PFSK-1 (cell line): ENCODE measurements at regions not wholly inside any gene's neighbourhood (a gene's known extent, or its start where the extent isn't known, plus 50 kb on each side); places are given as distances from the start of the nearest gene placed in this dataset.

ENCODE experiments used
- POLR2AphosphoS5 ChIP-seq: IDR thresholded peaks from 2 replicates; pipeline ENCODE4 v1.6.1; 2012; ENCODE audit warnings: low read depth, mild to moderate bottlenecking, control low read depth, low read length, moderate library complexity
- REST ChIP-seq, 2 experiments: IDR thresholded peaks; 2 replicates each; pipeline versions ENCODE4 v1.6.1 to v1.8.0; 2011 to 2012; ENCODE audit warnings: low read depth in 2 of 2, low read length in 2 of 2, control low read depth in 1 of 2, inconsistent platforms in 1 of 2, mild to moderate bottlenecking in 1 of 2, moderate library complexity in 1 of 2; ENCODE audit not compliant: insufficient read depth in 1 of 2
- SIN3A ChIP-seq: IDR thresholded peaks from 2 replicates; pipeline ENCODE4 v1.6.1; 2012; ENCODE audit warnings: mild to moderate bottlenecking, low read length, moderate library complexity, borderline replicate concordance; ENCODE audit not compliant: insufficient read depth
- TAF1 ChIP-seq: IDR thresholded peaks from 2 replicates; pipeline ENCODE4 v1.6.1; 2012; ENCODE audit warnings: low read length, control low read depth, borderline replicate concordance; ENCODE audit not compliant: insufficient read depth

GRCh38 chr11:120037111-120037510 lies 100.8 kb downstream of the TRIM29 start:
- TF ChIP-seq TAF1 (no peak), POLR2AphosphoS5 (no peak), REST (IDR thresholded peaks at IDR 0.05; ENCODE audit: insufficient read depth in 1 of 2, low read depth in 2 of 2, low read length in 2 of 2) (no peak), SIN3A (no peak)
